ENCODE measurements at regions not wholly inside any gene's neighbourhood (a gene's known extent, or its start where the extent isn't known, plus 50 kb on each side); places are given as distances from the start of the nearest gene placed in this dataset.

GRCh38 chr11:95494856-95495255 lies 263.9 kb upstream of the SESN3 start:
- Histone ChIP-seq H3K36me3 (no peaks in the 10 kb centered on the region), H3K27me3 (replicated peaks in 1 of 7) (no peaks in the 10 kb centered on the region), H3K4me1 (no peaks in the 10 kb centered on the region), H3K4me3 (no peak overlapping the region), H3K27ac (no peak overlapping the region), H3K9me3 (peaks cover 0 to 30% (median 19%) of the 10 kb centered on the region in 8 donors)
- DNase-seq, result no peak
- 94 to 98% (median 96%) methylated on average over 1 of the region's 1 CpG for WGBS, 5 donors
- intact Hi-C loops (cut with DNase I; ENCODE audit: low total_unique reads), result no loop called here
- no peak for TF ChIP-seq CTCF (IDR thresholded peaks at IDR 0.05 in 8 of 11, conservative IDR thresholded peaks at IDR 0.05 in 3 of 11)

GRCh38 chr11:95494167-95494566 lies 263.2 kb upstream of the SESN3 start:
- WGBS, 5 donors, result 97 to 99% (median 98%) methylated on average over 4 of the region's 4 CpGs
- DNase-seq, result no peak
- Histone ChIP-seq H3K36me3 (no peaks in the 10 kb centered on the region), H3K9me3 (peaks cover 0 to 30% (median 19%) of the 10 kb centered on the region in 8 donors), H3K4me1 (no peaks in the 10 kb centered on the region), H3K27me3 (replicated peaks in 1 of 7) (no peaks in the 10 kb centered on the region), H3K27ac (no peak overlapping the region), H3K4me3 (no peak overlapping the region)
- intact Hi-C loops (cut with DNase I; ENCODE audit: low total_unique reads), result no loop called here
- TF ChIP-seq POLR2AphosphoS5 (IDR thresholded peaks at IDR 0.05) (no peak), CTCF (IDR thresholded peaks at IDR 0.05 in 8 of 11, conservative IDR thresholded peaks at IDR 0.05 in 3 of 11) (no peak), POLR2A (IDR thresholded peaks at IDR 0.05) (no peak)

GRCh38 chr11:95490625-95491024 lies 259.6 kb upstream of the SESN3 start:
- Histone ChIP-seq H3K36me3 (no peaks in the 10 kb centered on the region), H3K4me3 (no peak overlapping the region), H3K27me3 (replicated peaks in 1 of 7) (no peaks in the 10 kb centered on the region), H3K27ac (no peak overlapping the region), H3K9me3 (peaks cover 0 to 30% (median 19%) of the 10 kb centered on the region in 8 donors), H3K4me1 (no peaks in the 10 kb centered on the region)
- TF ChIP-seq POLR2A (IDR thresholded peaks at IDR 0.05) (no peak), CTCF (IDR thresholded peaks at IDR 0.05 in 8 of 11, conservative IDR thresholded peaks at IDR 0.05 in 3 of 11) (no peak), POLR2AphosphoS5 (IDR thresholded peaks at IDR 0.05) (no peak)
- 70 to 92% (median 85%) methylated on average over 1 of the region's 1 CpG for WGBS, 5 donors
- DNase-seq, result no peak
- intact Hi-C loops (cut with DNase I; ENCODE audit: low total_unique reads), result no loop called here

- Histone ChIP-seq H3K4me3 (no peak overlapping the region), H3K27ac (no peak overlapping the region), H3K4me1 (no peaks in the 10 kb centered on the region), H3K36me3 (no peaks in the 10 kb centered on the region), H3K9me3 (peaks cover 0 to 15% (median 9%) of the 10 kb centered on the region in 8 donors), H3K27me3 (replicated peaks in 1 of 7) (no peaks in the 10 kb centered on the region)
- no peak for TF ChIP-seq CTCF (IDR thresholded peaks at IDR 0.05 in 8 of 11, conservative IDR thresholded peaks at IDR 0.05 in 3 of 11)
- no peak for TF ChIP-seq POLR2AphosphoS5 (IDR thresholded peaks at IDR 0.05)
- no peak for TF ChIP-seq POLR2A (IDR thresholded peaks at IDR 0.05)
- DNase-seq, result no peak
- intact Hi-C loops (cut with DNase I; ENCODE audit: low total_unique reads), result no loop called here
- WGBS, 5 donors, result 61 to 87% (median 74%) methylated on average over 5 of the region's 5 CpGs
These were observed 256.9 kb upstream of the SESN3 start for GRCh38 chr11:95487938-95488337.

All from spleen (tissue), 11 donors.